ENCODE measurements at regions not wholly inside any gene's neighbourhood (a gene's known extent, or its start where the extent isn't known, plus 50 kb on each side); places are given as distances from the start of the nearest gene placed in this dataset.

DNA sequence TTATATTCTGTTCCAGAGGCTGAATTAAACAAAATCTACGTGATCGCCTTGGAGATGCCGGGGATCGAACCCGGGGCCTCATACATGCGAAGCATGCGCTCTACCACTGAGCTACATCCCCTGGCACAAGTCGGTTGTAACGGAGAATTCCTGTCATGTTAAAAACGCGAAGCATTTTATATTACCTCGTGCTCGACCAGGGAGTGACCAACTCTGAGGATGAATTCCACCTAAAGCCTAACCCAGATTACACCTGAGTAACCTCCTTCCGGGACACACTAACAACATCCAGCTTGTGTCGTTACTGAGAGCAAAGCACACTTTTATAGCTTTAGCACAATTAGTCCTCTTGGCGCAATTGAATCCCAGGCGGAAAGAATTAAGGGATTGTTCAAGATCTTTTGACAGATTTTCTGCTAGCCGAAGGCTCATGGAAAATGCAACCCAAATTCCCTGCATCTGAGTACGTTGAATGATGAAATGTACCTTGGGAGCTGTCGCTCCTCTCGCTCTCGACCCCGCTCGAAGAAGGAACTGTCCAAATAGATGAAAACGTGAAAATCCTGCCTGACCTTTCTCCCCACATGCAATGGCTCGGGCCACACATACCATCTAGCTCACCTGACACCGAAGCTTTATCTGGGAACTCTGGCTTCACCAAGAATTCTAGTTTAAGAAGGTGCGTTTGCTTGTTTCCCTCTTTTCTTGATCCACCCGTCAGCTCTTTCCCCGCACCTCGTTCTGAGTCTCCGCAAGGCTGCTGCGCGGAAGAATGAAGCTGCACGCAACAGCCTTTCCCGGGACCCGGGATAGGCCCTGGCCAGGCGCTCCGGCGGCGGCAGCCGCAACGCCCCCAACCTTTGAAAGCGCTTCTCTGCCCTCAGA is 148.3 kb downstream of the GPX5 start:
- TF ChIP-seq CTCF (IDR thresholded peaks at IDR 0.05 in 8 of 11, conservative IDR thresholded peaks at IDR 0.05 in 3 of 11) = no peak
- no peak for TF ChIP-seq POLR2A (IDR thresholded peaks at IDR 0.05)
- no peak for TF ChIP-seq POLR2AphosphoS5 (IDR thresholded peaks at IDR 0.05)
